Osteoblast (primary cell): ENCODE measurements at regions not wholly inside any gene's neighbourhood (a gene's known extent, or its start where the extent isn't known, plus 50 kb on each side); places are given as distances from the start of the nearest gene placed in this dataset.

ENCODE experiments used
- DNase-seq: peaks from one replicate; pipeline ENCODE4 v3.0.0; 2011; ENCODE audit warnings: low spot score, mixed read lengths; ENCODE audit not compliant: insufficient read length; ENCODE audit errors: missing footprints
- H2AFZ ChIP-seq: 2 replicates; pipeline ENCODE4 v1.6.0; 2011; ENCODE audit warnings: mild to moderate bottlenecking, low read length
- H3K27ac ChIP-seq: 2 replicates; pipeline ENCODE4 v1.5.1; 2011; ENCODE audit warnings: mild to moderate bottlenecking, low read depth, low read length, moderate library complexity
- H3K27me3 ChIP-seq: 2 replicates; pipeline ENCODE4 v1.6.0; 2012; ENCODE audit warnings: mild to moderate bottlenecking, control low read depth, inconsistent platforms, low read length, moderate library complexity; ENCODE audit not compliant: insufficient read depth
- H3K36me3 ChIP-seq: 2 replicates; pipeline ENCODE4 v1.5.1; 2011; ENCODE audit warnings: mild to moderate bottlenecking, low read length, control low read depth, moderate library complexity; ENCODE audit not compliant: insufficient read depth
- H3K4me1 ChIP-seq: 2 replicates; pipeline ENCODE4 v1.5.1; 2011; ENCODE audit warnings: mild to moderate bottlenecking, low read length, control low read depth, moderate library complexity; ENCODE audit not compliant: insufficient read depth
- H3K4me2 ChIP-seq: 2 replicates; pipeline ENCODE4 v1.6.0; 2011; ENCODE audit warnings: mild to moderate bottlenecking, low read length; ENCODE audit not compliant: insufficient read depth
- H3K4me3 ChIP-seq: fragments of 200-600 bp; sonication (generic); 3 replicates; pipeline ENCODE4 v1.5.1; 2012; ENCODE audit warnings: mild to moderate bottlenecking, low read length, inconsistent platforms; ENCODE audit not compliant: insufficient read depth
- H3K79me2 ChIP-seq: 2 replicates; pipeline ENCODE4 v1.6.0; 2012; ENCODE audit warnings: mild to moderate bottlenecking, low read length, control low read depth, inconsistent platforms; ENCODE audit not compliant: insufficient read depth
- H3K9me3 ChIP-seq: 2 replicates; pipeline ENCODE4 v1.5.1; 2011; ENCODE audit warnings: low read depth, low read length, control low read depth
- H4K20me1 ChIP-seq: 2 replicates; pipeline ENCODE4 v1.6.0; 2012; ENCODE audit warnings: mild to moderate bottlenecking, low read length, control low read depth; ENCODE audit not compliant: insufficient read depth
- TF ChIP-seq, protein P1 (sequence below): IDR thresholded peaks from 2 replicates; pipeline ENCODE4 v1.5.1; 2011; ENCODE audit warnings: mild to moderate bottlenecking, low read depth, low read length, moderate library complexity; ENCODE audit errors: extremely low read depth

DNA sequence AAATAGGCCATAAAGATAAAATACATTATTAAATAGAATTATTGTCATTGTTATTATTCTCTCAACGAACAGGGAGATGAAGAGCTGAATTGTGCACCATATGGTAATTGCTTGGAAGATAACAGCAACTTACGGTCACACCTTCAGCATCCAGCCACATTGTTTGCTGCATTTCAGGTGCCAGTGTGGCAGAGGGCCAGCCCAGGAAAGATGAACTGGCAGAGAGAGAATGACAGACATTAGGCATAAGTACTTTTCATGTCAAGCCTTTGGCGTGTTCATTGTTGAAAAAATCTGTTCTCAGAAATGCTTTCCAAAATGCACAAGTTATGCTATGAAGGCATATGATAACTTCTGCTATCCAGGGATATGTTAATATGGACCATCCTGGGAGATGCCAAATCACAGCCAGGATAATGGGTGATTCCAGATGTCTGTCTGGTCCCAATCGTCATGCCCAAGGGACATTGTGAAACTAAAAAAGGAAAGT is 748.6 kb upstream of the PIK3C3 start:
- no peaks in the 10 kb centered on the region for H3K36me3 ChIP-seq
- no peaks in the 10 kb centered on the region for H3K9me3 ChIP-seq
- no peaks in the 10 kb centered on the region for H3K4me1 ChIP-seq
- no peak overlapping the region for H2AFZ ChIP-seq
- DNase-seq, result no peak
- no peak overlapping the region for H3K4me3 ChIP-seq
- TF ChIP-seq, protein P1, sequence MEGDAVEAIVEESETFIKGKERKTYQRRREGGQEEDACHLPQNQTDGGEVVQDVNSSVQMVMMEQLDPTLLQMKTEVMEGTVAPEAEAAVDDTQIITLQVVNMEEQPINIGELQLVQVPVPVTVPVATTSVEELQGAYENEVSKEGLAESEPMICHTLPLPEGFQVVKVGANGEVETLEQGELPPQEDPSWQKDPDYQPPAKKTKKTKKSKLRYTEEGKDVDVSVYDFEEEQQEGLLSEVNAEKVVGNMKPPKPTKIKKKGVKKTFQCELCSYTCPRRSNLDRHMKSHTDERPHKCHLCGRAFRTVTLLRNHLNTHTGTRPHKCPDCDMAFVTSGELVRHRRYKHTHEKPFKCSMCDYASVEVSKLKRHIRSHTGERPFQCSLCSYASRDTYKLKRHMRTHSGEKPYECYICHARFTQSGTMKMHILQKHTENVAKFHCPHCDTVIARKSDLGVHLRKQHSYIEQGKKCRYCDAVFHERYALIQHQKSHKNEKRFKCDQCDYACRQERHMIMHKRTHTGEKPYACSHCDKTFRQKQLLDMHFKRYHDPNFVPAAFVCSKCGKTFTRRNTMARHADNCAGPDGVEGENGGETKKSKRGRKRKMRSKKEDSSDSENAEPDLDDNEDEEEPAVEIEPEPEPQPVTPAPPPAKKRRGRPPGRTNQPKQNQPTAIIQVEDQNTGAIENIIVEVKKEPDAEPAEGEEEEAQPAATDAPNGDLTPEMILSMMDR, result no peak
- H3K4me2 ChIP-seq, result no peak overlapping the region
- H3K27ac ChIP-seq, result no peak overlapping the region
- H3K79me2 ChIP-seq, result no peaks in the 10 kb centered on the region
- no peaks in the 10 kb centered on the region for H3K27me3 ChIP-seq
- no peaks in the 10 kb centered on the region for H4K20me1 ChIP-seq

DNA sequence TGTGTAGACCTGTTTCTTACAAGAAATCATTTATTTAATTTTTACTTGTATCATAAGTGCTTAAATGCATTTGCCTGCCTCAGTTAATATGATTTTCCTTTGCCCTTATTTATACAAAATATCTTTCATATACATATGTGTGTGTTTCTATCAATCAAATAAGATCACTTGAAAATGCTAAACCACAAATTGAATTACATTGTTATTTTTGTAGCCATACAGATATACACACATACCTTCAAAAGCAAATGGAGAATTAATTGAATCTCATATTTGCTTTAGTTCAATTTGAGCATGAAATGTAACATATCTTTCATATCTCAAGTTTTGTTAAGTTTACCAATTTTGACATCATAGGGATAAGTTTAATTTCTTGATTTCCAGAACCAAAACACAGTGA is 755.8 kb upstream of the PIK3C3 start:
- TF ChIP-seq, protein P1, result no peak
- Histone ChIP-seq H3K4me3 (no peak overlapping the region), H3K27ac (no peak overlapping the region), H4K20me1 (no peaks in the 10 kb centered on the region), H3K4me2 (no peak overlapping the region), H3K9me3 (no peaks in the 10 kb centered on the region), H3K27me3 (no peaks in the 10 kb centered on the region), H2AFZ (no peak overlapping the region), H3K4me1 (no peaks in the 10 kb centered on the region), H3K79me2 (no peaks in the 10 kb centered on the region), H3K36me3 (no peaks in the 10 kb centered on the region)
- no peak for DNase-seq

DNA sequence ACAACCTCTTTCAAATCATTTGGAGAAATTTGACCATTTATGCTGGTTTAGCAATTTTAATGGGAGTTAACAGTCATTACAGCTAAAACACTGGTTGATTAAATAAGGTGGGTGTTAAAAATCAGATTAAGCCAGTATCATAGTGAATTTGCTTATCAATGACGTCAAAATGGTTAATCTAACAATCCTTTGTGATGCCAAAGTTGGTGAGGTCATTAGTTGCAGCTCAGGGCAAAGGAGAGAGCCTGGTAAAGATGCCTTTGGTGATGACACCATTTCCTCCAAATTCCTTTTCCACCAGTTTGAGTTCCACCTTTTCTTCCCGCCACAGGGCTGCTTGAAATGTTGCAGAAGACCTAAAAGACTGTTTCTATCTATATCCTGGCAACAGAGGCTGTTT is 757.1 kb upstream of the PIK3C3 start:
- Histone ChIP-seq H3K4me1 (no peaks in the 10 kb centered on the region), H3K9me3 (no peaks in the 10 kb centered on the region), H3K36me3 (no peaks in the 10 kb centered on the region), H3K79me2 (no peaks in the 10 kb centered on the region), H4K20me1 (no peaks in the 10 kb centered on the region), H3K27ac (no peak overlapping the region), H3K4me2 (no peak overlapping the region), H3K4me3 (no peak overlapping the region), H2AFZ (no peak overlapping the region), H3K27me3 (no peaks in the 10 kb centered on the region)
- TF ChIP-seq, protein P1, result no peak
- DNase-seq, result no peak

DNA sequence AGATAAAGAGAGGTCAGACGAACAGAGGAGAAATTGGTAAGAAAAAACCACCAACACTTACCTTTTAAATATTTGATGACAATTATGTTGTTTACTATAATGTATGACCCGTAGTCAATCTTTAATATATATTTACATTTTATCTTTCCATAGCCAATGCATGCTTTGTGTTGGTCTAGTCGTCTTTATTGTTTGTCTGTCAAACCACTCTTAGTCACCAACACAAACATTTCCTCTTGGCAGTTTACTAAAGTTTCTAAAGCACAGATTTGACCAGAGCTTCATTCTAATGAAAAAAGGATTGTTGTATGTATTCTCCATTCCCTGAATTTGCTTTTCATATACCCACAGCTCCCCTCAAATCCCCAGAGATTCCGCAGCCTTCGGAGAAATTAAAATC is 784.7 kb upstream of the PIK3C3 start:
- H2AFZ ChIP-seq, result no peak overlapping the region
- no peaks in the 10 kb centered on the region for H4K20me1 ChIP-seq
- no peak overlapping the region for H3K4me3 ChIP-seq
- no peaks in the 10 kb centered on the region for H3K36me3 ChIP-seq
- no peak overlapping the region for H3K4me2 ChIP-seq
- no peak for DNase-seq
- no peaks in the 10 kb centered on the region for H3K4me1 ChIP-seq
- TF ChIP-seq, protein P1, result no peak
- no peak overlapping the region for H3K27ac ChIP-seq
- no peaks in the 10 kb centered on the region for H3K9me3 ChIP-seq
- H3K27me3 ChIP-seq, result no peaks in the 10 kb centered on the region
- H3K79me2 ChIP-seq, result no peaks in the 10 kb centered on the region
